H1 (cell line): ENCODE measurements at regions not wholly inside any gene's neighbourhood (a gene's known extent, or its start where the extent isn't known, plus 50 kb on each side); places are given as distances from the start of the nearest gene placed in this dataset.
A peak's percentile ranks its signal among the peaks of the same experiment; 100 is the strongest.

Experiments used
- CTCF ChIA-PET: fragments of 300-600 bp; sonication (Branson Sonifier 250); formaldehyde crosslinking; loops from one replicate; lab custom pipeline; 2021; ENCODE audit not compliant: partially characterized antibody; lab: Charles Lee
- POLR2A ChIA-PET: fragments of 300-600 bp; sonication (Branson Sonifier 250); formaldehyde crosslinking; loops from one replicate; lab custom pipeline; 2021; ENCODE audit warnings: inconsistent platforms; ENCODE audit not compliant: partially characterized antibody; lab: Charles Lee
- DNase-seq, 2 experiments: peaks; one replicate each; pipeline versions ENCODE4 v3.0.0 to v3.0.0-alpha.2; 2010 to 2022; ENCODE audit warnings: low spot score in 2 of 2, low read depth in 1 of 2, mixed read lengths in 1 of 2
- FAIRE-seq: peaks from 2 replicates; lab custom pipeline; 2011; peaks lifted over from hg19 to GRCh38; lab: Jason Lieb, UNC
- H2AFZ ChIP-seq: 2 replicates; pipeline ENCODE4 v1.8.1; 2012; ENCODE audit warnings: low read length, inconsistent platforms
- H2AK5ac ChIP-seq: 2 replicates; pipeline ENCODE4 v1.6.1; 2013; ENCODE audit warnings: low read depth, low read length
- H2BK120ac ChIP-seq: replicated peaks from 2 replicates; pipeline ENCODE3; 2013; ENCODE audit warnings: low read depth, low read length, inconsistent platforms
- H2BK12ac ChIP-seq: 2 replicates; pipeline ENCODE4 v1.6.1; 2013; ENCODE audit warnings: low read depth, low read length
- H2BK15ac ChIP-seq: 2 replicates; pipeline ENCODE4 v1.6.1; 2013; ENCODE audit warnings: low read length
- H2BK20ac ChIP-seq: 2 replicates; pipeline ENCODE4 v1.6.1; 2013; ENCODE audit warnings: low read length
- H2BK5ac ChIP-seq: 2 replicates; pipeline ENCODE4 v1.6.1; 2013; ENCODE audit warnings: low read depth, low read length
- H3K14ac ChIP-seq: 2 replicates; pipeline ENCODE4 v1.6.1; 2013; ENCODE audit warnings: inconsistent platforms; ENCODE audit not compliant: insufficient read length
- H3K18ac ChIP-seq: 2 replicates; pipeline ENCODE4 v1.6.1; 2013; ENCODE audit warnings: low read length; ENCODE audit errors: extremely low read depth
- H3K23ac ChIP-seq: 2 replicates; pipeline ENCODE4 v1.6.1; 2013; ENCODE audit warnings: inconsistent platforms; ENCODE audit not compliant: insufficient read length
- H3K23me2 ChIP-seq: 2 replicates; pipeline ENCODE4 v1.6.1; 2013; ENCODE audit warnings: low read depth, low read length
- H3K27ac ChIP-seq: 2 replicates; pipeline ENCODE4 v1.6.1; 2011; ENCODE audit warnings: low read depth, low read length, inconsistent platforms
- H3K27me3 ChIP-seq, 4 experiments: replicated peaks in 1 of 4; 1 replicate in 1 of 4; 2 replicates in 3 of 4; pipeline versions ENCODE4 v1.6.1 to v1.8.1; 2011 to 2013; ENCODE audit warnings: low read length in 3 of 4, mild to moderate bottlenecking in 3 of 4, inconsistent platforms in 2 of 4, mixed read lengths in 2 of 4, moderate library complexity in 1 of 4; ENCODE audit not compliant: control insufficient read depth in 3 of 4, insufficient read depth in 3 of 4; ENCODE audit errors: extremely low read depth in 1 of 4
- H3K36me3 ChIP-seq, 4 experiments: 2 replicates each; pipeline versions ENCODE4 v1.6.1 to v1.8.1; 2011 to 2013; ENCODE audit warnings: mild to moderate bottlenecking in 4 of 4, low read length in 3 of 4, moderate library complexity in 2 of 4, control low read depth in 1 of 4, inconsistent platforms in 1 of 4; ENCODE audit not compliant: insufficient read depth in 4 of 4, control insufficient read depth in 2 of 4
- H3K4ac ChIP-seq: replicated peaks from 2 replicates; pipeline ENCODE3; 2013; ENCODE audit warnings: low read length, low read depth, mixed read lengths, inconsistent platforms; ENCODE audit not compliant: insufficient read length
- H3K4me1 ChIP-seq, 4 experiments: replicated peaks in 1 of 4; 1 replicate in 1 of 4; 2 replicates in 3 of 4; pipeline versions ENCODE4 v1.6.1 to v1.8.1; 2011 to 2013; ENCODE audit warnings: low read length in 3 of 4, inconsistent platforms in 2 of 4, mixed read lengths in 1 of 4; ENCODE audit not compliant: insufficient read depth in 4 of 4, control insufficient read depth in 3 of 4
- H3K4me2 ChIP-seq, 2 experiments: 2 replicates each; pipeline versions ENCODE4 v1.6.1 to v1.8.1; 2011 to 2013; ENCODE audit warnings: low read depth in 2 of 2, low read length in 2 of 2, control low read depth in 1 of 2, inconsistent platforms in 1 of 2, mild to moderate bottlenecking in 1 of 2; ENCODE audit not compliant: insufficient read depth in 1 of 2
- H3K4me3 ChIP-seq, 4 experiments: fragments of 200-600, 300-600 bp in 1 of 4; sonication (generic), shearing (Covaris generic), sonication (Bioruptor Twin) in 1 of 4; 2 replicates each; pipeline versions ENCODE4 v1.5.1 to v1.8.1; 2011 to 2016; ENCODE audit warnings: low read length in 4 of 4, low read depth in 3 of 4, control low read depth in 2 of 4, inconsistent platforms in 2 of 4, mild to moderate bottlenecking in 2 of 4, mixed read lengths in 1 of 4, moderate library complexity in 1 of 4; ENCODE audit not compliant: insufficient read depth in 2 of 4; ENCODE audit errors: extremely low read depth in 1 of 4
- H3K56ac ChIP-seq: replicated peaks from 2 replicates; pipeline ENCODE3; 2013; ENCODE audit warnings: low read depth, mild to moderate bottlenecking, mixed read lengths, low read length, inconsistent platforms; ENCODE audit not compliant: insufficient read length
- H3K79me1 ChIP-seq: 2 replicates; pipeline ENCODE4 v1.6.1; 2013; ENCODE audit warnings: low read depth, low read length, control low read depth
- H3K79me2 ChIP-seq, 2 experiments: 2 replicates each; pipeline versions ENCODE4 v1.6.1 to v1.8.1; 2012 to 2013; ENCODE audit warnings: low read length in 2 of 2, mild to moderate bottlenecking in 2 of 2, inconsistent platforms in 1 of 2; ENCODE audit not compliant: insufficient read depth in 2 of 2, control insufficient read depth in 1 of 2
- H3K9ac ChIP-seq, 4 experiments: replicated peaks in 1 of 4; 1 replicate in 1 of 4; 2 replicates in 3 of 4; pipeline versions ENCODE4 v1.6.1 to v1.8.1; 2011 to 2013; ENCODE audit warnings: low read depth in 3 of 4, low read length in 3 of 4, control low read depth in 2 of 4, mild to moderate bottlenecking in 2 of 4, moderate library complexity in 2 of 4, inconsistent platforms in 1 of 4; ENCODE audit errors: extremely low read depth in 1 of 4
- H3K9me3 ChIP-seq, 2 experiments: 2 replicates each; pipeline versions ENCODE4 v1.6.1 to v1.8.1; 2012 to 2013; ENCODE audit warnings: mild to moderate bottlenecking in 2 of 2, moderate library complexity in 2 of 2, control low read depth in 1 of 2, inconsistent platforms in 1 of 2, low read depth in 1 of 2, low read length in 1 of 2, mixed read lengths in 1 of 2; ENCODE audit not compliant: insufficient read depth in 2 of 2
- H4K20me1 ChIP-seq, 2 experiments: replicated peaks in 1 of 2; 2 replicates each; pipeline versions ENCODE3 to v1.8.1; 2011 to 2013; ENCODE audit warnings: inconsistent platforms in 2 of 2, low read length in 2 of 2, mild to moderate bottlenecking in 1 of 2; ENCODE audit not compliant: insufficient read depth in 2 of 2, control insufficient read depth in 1 of 2
- H4K5ac ChIP-seq: 2 replicates; pipeline ENCODE4 v1.6.1; 2013; ENCODE audit warnings: low read length, low read depth, mixed read lengths, inconsistent platforms; ENCODE audit not compliant: insufficient read length
- H4K8ac ChIP-seq: 2 replicates; pipeline ENCODE4 v1.8.0; 2013; ENCODE audit warnings: mild to moderate bottlenecking, moderate library complexity, low read length, inconsistent platforms; ENCODE audit not compliant: insufficient read depth; ENCODE audit errors: extremely low read depth
- H4K91ac ChIP-seq: replicated peaks from 2 replicates; pipeline ENCODE3; 2013; ENCODE audit warnings: low read length, mixed read lengths, inconsistent platforms; ENCODE audit not compliant: insufficient read length
- CREB1 ChIP-seq: IDR thresholded peaks from 2 replicates; pipeline ENCODE4 v1.6.1; 2012; ENCODE audit warnings: inconsistent platforms
- EZH2 ChIP-seq: fragments of 200-600 bp; sonication (generic); IDR thresholded peaks from 2 replicates; pipeline ENCODE4 v1.7.1; 2012; ENCODE audit warnings: low read depth, mild to moderate bottlenecking, moderate library complexity, low read length, inconsistent platforms; ENCODE audit not compliant: severe bottlenecking
- MAX ChIP-seq: IDR thresholded peaks from 2 replicates; pipeline ENCODE4 v1.6.1; 2012; ENCODE audit warnings: inconsistent platforms
- NANOG ChIP-seq: IDR thresholded peaks from 2 replicates; pipeline ENCODE4 v1.6.1; 2011; ENCODE audit warnings: low read length, low read depth, mild to moderate bottlenecking, inconsistent platforms; ENCODE audit not compliant: insufficient read depth, poor library complexity, severe bottlenecking
- NRF1 ChIP-seq: IDR thresholded peaks from 2 replicates; pipeline ENCODE4 v1.6.1; 2011; ENCODE audit warnings: mild to moderate bottlenecking, low read depth, low read length, improper control_type of control experiment
- POLR2A ChIP-seq, 2 experiments: IDR thresholded peaks; 1 replicate in 1 of 2; 2 replicates in 1 of 2; pipeline ENCODE4 v1.6.1; 2011; ENCODE audit warnings: low read depth in 2 of 2, low read length in 2 of 2, mild to moderate bottlenecking in 2 of 2; ENCODE audit errors: control extremely low read depth in 1 of 2
- POLR2AphosphoS5 ChIP-seq: IDR thresholded peaks from 2 replicates; pipeline ENCODE4 v1.6.1; 2011; ENCODE audit warnings: low read depth, low read length
- RBBP5 ChIP-seq: IDR thresholded peaks from 2 replicates; pipeline ENCODE4 v1.7.1; 2012; ENCODE audit warnings: low read depth, mild to moderate bottlenecking, inconsistent platforms, low read length, moderate library complexity, borderline replicate concordance
- RFX5 ChIP-seq: IDR thresholded peaks from 2 replicates; pipeline ENCODE4 v1.6.1; 2011; ENCODE audit warnings: low read depth, low read length, improper control_type of control experiment, borderline replicate concordance
- RNF2 ChIP-seq: fragments of 200-900, 300-1000 bp; sonication (generic); IDR thresholded peaks from 2 replicates; pipeline ENCODE4 v1.7.1; 2016; ENCODE audit warnings: borderline replicate concordance, low read depth, mild to moderate bottlenecking, antibody characterized with exemption, low read length; ENCODE audit not compliant: poor library complexity, severe bottlenecking; ENCODE audit errors: missing control alignments
- SP4 ChIP-seq: IDR thresholded peaks from 2 replicates; pipeline ENCODE4 v1.6.1; 2012; ENCODE audit warnings: low read length, inconsistent platforms
- USF2 ChIP-seq: IDR thresholded peaks from 2 replicates; pipeline ENCODE4 v1.6.1; 2011; ENCODE audit warnings: low read length, improper control_type of control experiment
- ZNF274 ChIP-seq: IDR thresholded peaks from 2 replicates; pipeline ENCODE4 v1.7.0; 2012; ENCODE audit warnings: low read length, borderline replicate concordance; ENCODE audit errors: extremely low read depth
- WGBS, 2 experiments: shearing (Covaris generic) in 1 of 2; methylation state at CpG; one replicate each; pipeline versions ENCODE4 v1.1.6 to v1.1.7; 2013 to 2015; ENCODE audit warnings: low lambda C conversion rate in 2 of 2, mixed read lengths in 2 of 2, inconsistent platforms in 1 of 2, low coverage in 1 of 2, missing lambda C conversion rate in 1 of 2; ENCODE audit not compliant: insufficient replicate concordance in 2 of 2, insufficient coverage in 1 of 2, insufficient read length in 1 of 2; ENCODE audit errors: extremely low coverage in 1 of 2, missing lambda C conversion rate in 1 of 2; 5-methylcytosine and 5-hydroxymethylcytosine counted together

DNA sequence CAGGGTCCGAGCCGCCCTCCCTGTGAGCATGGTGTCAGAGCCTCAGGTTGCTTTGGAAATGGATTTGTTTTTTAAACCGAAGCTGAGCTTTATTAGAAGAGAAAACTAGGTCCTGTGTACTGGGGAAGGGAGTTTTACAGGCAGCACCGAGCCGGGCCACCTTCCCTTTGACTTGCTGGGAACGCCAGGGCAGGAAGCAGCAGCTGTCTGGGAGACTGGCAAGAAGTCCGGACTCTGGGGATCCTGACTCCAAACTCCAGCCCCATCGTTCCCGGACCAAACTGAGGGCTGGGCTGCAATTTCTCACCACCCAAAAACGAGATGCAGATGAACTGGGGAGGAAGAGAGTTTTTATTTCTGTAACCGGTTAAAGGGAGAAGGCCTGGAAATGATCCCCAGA lies 214.9 kb upstream of the KCNG1 start:
- H3K9ac ChIP-seq: no peak overlapping the region
- H3K56ac ChIP-seq: no peak overlapping the region
- H3K4me3 ChIP-seq: no peak overlapping the region
- H3K4ac ChIP-seq: no peak overlapping the region
- ChIA-PET POLR2A (no interaction called here), CTCF (interaction anchor here (0.8 to 1.1 kb wide), 4 partner anchors 9 to 88 kb away, joined by 3 read pairs; no protein-coding TSS in a partner anchor)
- peak overlapping the region; percentile 54; the same call in 1 of the 2 replicates for H2AFZ ChIP-seq
- H4K20me1 ChIP-seq: no peaks in the 10 kb centered on the region
- no peak overlapping the region for H2BK5ac ChIP-seq
- no peaks in the 10 kb centered on the region for H3K27me3 ChIP-seq
- H4K91ac ChIP-seq: no peak overlapping the region
- H4K8ac ChIP-seq: peak overlapping the region; percentile 36; the same call in 1 of the 2 replicates
- H3K9me3 ChIP-seq: peaks cover 4 to 12% of the 10 kb centered on the region in 2 experiments
- no peak overlapping the region for H3K4me2 ChIP-seq
- no peak overlapping the region for H2AK5ac ChIP-seq
- WGBS, 2 experiments: 91% methylated on average over 11 of the region's 11 CpGs; no CpG with 5 or more reads in 1 of the 2 experiments
- H4K5ac ChIP-seq: no peak overlapping the region
- no peaks in the 10 kb centered on the region for H3K79me2 ChIP-seq
- no peak for FAIRE-seq
- H3K36me3 ChIP-seq: no peaks in the 10 kb centered on the region
- no peak overlapping the region for H2BK120ac ChIP-seq
- no peak overlapping the region for H3K14ac ChIP-seq
- H3K79me1 ChIP-seq: no peaks in the 10 kb centered on the region
- H3K4me1 ChIP-seq: peaks cover 0 to 3% (median 0%) of the 10 kb centered on the region in 4 experiments; a peak in 2 of 7 replicates
- no peaks in the 10 kb centered on the region for H3K23me2 ChIP-seq
- H3K27ac ChIP-seq: no peak overlapping the region
- no peak overlapping the region for H3K23ac ChIP-seq
- no peak for DNase-seq
- no peak overlapping the region for H2BK20ac ChIP-seq
- no peak overlapping the region for H2BK12ac ChIP-seq
- H3K18ac ChIP-seq: 0 out of 2 replicates have a peak overlapping the region, but pooled peaks have one; percentile 32
- H2BK15ac ChIP-seq: no peak overlapping the region
- TF ChIP-seq MAX (no peak), EZH2 (no peak), POLR2A (IDR thresholded peaks at IDR 0.05; ENCODE audit: control extremely low read depth in 1 of 2, low read depth in 2 of 2, low read length in 2 of 2) (no peak), POLR2AphosphoS5 (no peak), SP4 (no peak), NRF1 (no peak), NANOG (no peak), CREB1 (no peak), USF2 (no peak), RBBP5 (no peak), ZNF274 (no peak), RFX5 (no peak), RNF2 (no peak)
